ENCODE measurements at regions not wholly inside any gene's neighbourhood (a gene's known extent, or its start where the extent isn't known, plus 50 kb on each side); places are given as distances from the start of the nearest gene placed in this dataset.

- no peak for TF ChIP-seq CTCF (IDR thresholded peaks at IDR 0.05)
- H3K27me3 ChIP-seq, result peaks cover 23% of the 10 kb centered on the region
Measured at GRCh38 chr19:33998302-33998701, 174.0 kb upstream of the LSM14A start.

GRCh38 chr19:33998739-33999345 lies 173.5 kb upstream of the LSM14A start:
- Histone ChIP-seq H3K9me3 (no peaks in the 10 kb centered on the region), H3K27ac (no peak overlapping the region), H3K4me1 (ENCODE audit: control insufficient read depth in 1 of 2, insufficient read depth in 1 of 2, low read depth in 1 of 2, low read length in 1 of 2) (no peaks in the 10 kb centered on the region), H3K4me3 (ENCODE audit: low read depth in 1 of 2, low read length in 1 of 2) (no peak overlapping the region), H3K27me3 (peaks cover 28% of the 10 kb centered on the region), H3K36me3 (no peaks in the 10 kb centered on the region)
- TF ChIP-seq CTCF (IDR thresholded peaks at IDR 0.05), result no peak

More at GRCh38 chr19:33998302-33998701, 174.0 kb upstream of the LSM14A start:
- no peak overlapping the region for H3K4me3 ChIP-seq (ENCODE audit: low read depth in 1 of 2, low read length in 1 of 2)
- no peaks in the 10 kb centered on the region for H3K4me1 ChIP-seq (ENCODE audit: control insufficient read depth in 1 of 2, insufficient read depth in 1 of 2, low read depth in 1 of 2, low read length in 1 of 2)
- H3K9me3 ChIP-seq, result no peaks in the 10 kb centered on the region
- no peak overlapping the region for H3K27ac ChIP-seq
- no peaks in the 10 kb centered on the region for H3K36me3 ChIP-seq

GRCh38 chr19:34017024-34017423 lies 155.3 kb upstream of the LSM14A start:
- Histone ChIP-seq H3K9me3 (no peaks in the 10 kb centered on the region), H3K27ac (no peak overlapping the region), H3K4me1 (ENCODE audit: control insufficient read depth in 1 of 2, insufficient read depth in 1 of 2, low read depth in 1 of 2, low read length in 1 of 2) (no peaks in the 10 kb centered on the region), H3K36me3 (no peaks in the 10 kb centered on the region), H3K27me3 (peaks cover 14% of the 10 kb centered on the region), H3K4me3 (ENCODE audit: low read depth in 1 of 2, low read length in 1 of 2) (no peak overlapping the region)
- TF ChIP-seq CTCF (IDR thresholded peaks at IDR 0.05), result no peak

DNA sequence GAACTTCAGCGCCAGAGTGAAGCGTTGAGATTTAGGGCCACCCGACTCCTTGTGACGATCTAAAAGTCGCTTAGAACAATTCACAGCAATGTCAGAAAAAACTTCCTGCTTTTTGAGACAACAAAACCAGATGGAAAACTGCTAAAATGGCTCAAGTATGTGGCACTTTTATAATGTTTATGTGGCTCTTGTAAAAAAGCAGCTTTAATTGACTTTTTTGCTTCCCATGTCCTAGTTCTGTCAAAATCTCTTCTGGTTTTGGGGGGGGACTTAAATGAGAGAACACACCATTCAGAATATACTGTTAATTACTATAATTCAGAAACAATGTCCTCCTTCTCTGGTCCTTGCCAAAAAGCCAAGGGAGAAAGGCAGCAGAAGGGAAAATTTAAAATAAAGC lies 154.7 kb upstream of the LSM14A start:
- H3K9me3 ChIP-seq, result no peaks in the 10 kb centered on the region
- H3K4me3 ChIP-seq (ENCODE audit: low read depth in 1 of 2, low read length in 1 of 2), result no peak overlapping the region
- TF ChIP-seq CTCF (IDR thresholded peaks at IDR 0.05), result no peak

DNA sequence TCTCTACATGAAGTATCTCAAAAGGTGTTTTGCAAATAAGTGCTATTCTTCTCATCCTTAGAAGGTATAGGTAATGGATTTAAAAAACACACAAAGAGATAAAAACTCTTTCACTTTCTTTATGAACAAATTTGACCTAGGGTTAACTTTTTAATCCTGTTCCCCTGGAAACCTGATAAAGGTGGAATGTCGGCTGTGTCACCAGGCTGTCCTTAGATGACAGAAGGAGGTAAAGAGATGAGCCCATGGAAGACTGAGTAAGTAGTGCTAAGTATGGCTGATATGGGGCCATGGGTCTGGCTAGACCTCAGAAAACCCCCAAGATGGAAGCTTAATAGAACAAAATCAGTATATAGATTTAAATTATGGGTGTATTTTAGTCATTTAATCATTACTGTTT lies 153.8 kb upstream of the LSM14A start:
- H3K4me3 ChIP-seq (ENCODE audit: low read depth in 1 of 2, low read length in 1 of 2), result no peak overlapping the region
- H3K27me3 ChIP-seq, result peaks cover 14% of the 10 kb centered on the region
- no peak for TF ChIP-seq CTCF (IDR thresholded peaks at IDR 0.05)
- no peak overlapping the region for H3K27ac ChIP-seq
- no peaks in the 10 kb centered on the region for H3K36me3 ChIP-seq
- no peaks in the 10 kb centered on the region for H3K9me3 ChIP-seq
- H3K4me1 ChIP-seq (ENCODE audit: control insufficient read depth in 1 of 2, insufficient read depth in 1 of 2, low read depth in 1 of 2, low read length in 1 of 2), result no peaks in the 10 kb centered on the region

More for the DNA sequence above, 154.7 kb upstream of the LSM14A start:
- H3K4me1 ChIP-seq (ENCODE audit: control insufficient read depth in 1 of 2, insufficient read depth in 1 of 2, low read depth in 1 of 2, low read length in 1 of 2), result no peaks in the 10 kb centered on the region
- peaks cover 14% of the 10 kb centered on the region for H3K27me3 ChIP-seq
- no peaks in the 10 kb centered on the region for H3K36me3 ChIP-seq
- no peak overlapping the region for H3K27ac ChIP-seq

Data from neutrophil (primary cell).